BLaER1 (cell line): ENCODE measurements at regions not wholly inside any gene's neighbourhood (a gene's known extent, or its start where the extent isn't known, plus 50 kb on each side); places are given as distances from the start of the nearest gene placed in this dataset.
A peak's percentile ranks its signal among the peaks of the same experiment; 100 is the strongest.

Source experiments
- H3K27ac ChIP-seq: shearing (Covaris generic); formaldehyde crosslinking; 2 replicates; pipeline ENCODE4 v1.8.1; 2022
- H3K27me3 ChIP-seq: shearing (Covaris generic); formaldehyde crosslinking; 2 replicates; pipeline ENCODE4 v1.8.1; 2022
- H3K36me3 ChIP-seq: shearing (Covaris generic); formaldehyde crosslinking; 2 replicates; pipeline ENCODE4 v1.8.1; 2022
- H3K4me1 ChIP-seq: shearing (Covaris generic); formaldehyde crosslinking; 2 replicates; pipeline ENCODE4 v1.8.1; 2022
- H3K4me2 ChIP-seq: shearing (Covaris generic); formaldehyde crosslinking; 2 replicates; pipeline ENCODE4 v1.8.1; 2022
- H3K4me3 ChIP-seq: shearing (Covaris generic); formaldehyde crosslinking; 2 replicates; pipeline ENCODE4 v1.8.1; 2022
- H3K9ac ChIP-seq: shearing (Covaris generic); formaldehyde crosslinking; 2 replicates; pipeline ENCODE4 v1.8.1; 2022
- H3K9me3 ChIP-seq: shearing (Covaris generic); formaldehyde crosslinking; 2 replicates; pipeline ENCODE4 v1.8.1; 2022
- H4K20me1 ChIP-seq: shearing (Covaris generic); formaldehyde crosslinking; 2 replicates; pipeline ENCODE4 v1.8.1; 2022
- Cebpa-rat ChIP-seq: shearing (Covaris generic); IDR thresholded peaks from 2 replicates; pipeline ENCODE4 v1.8.1; 2022

DNA sequence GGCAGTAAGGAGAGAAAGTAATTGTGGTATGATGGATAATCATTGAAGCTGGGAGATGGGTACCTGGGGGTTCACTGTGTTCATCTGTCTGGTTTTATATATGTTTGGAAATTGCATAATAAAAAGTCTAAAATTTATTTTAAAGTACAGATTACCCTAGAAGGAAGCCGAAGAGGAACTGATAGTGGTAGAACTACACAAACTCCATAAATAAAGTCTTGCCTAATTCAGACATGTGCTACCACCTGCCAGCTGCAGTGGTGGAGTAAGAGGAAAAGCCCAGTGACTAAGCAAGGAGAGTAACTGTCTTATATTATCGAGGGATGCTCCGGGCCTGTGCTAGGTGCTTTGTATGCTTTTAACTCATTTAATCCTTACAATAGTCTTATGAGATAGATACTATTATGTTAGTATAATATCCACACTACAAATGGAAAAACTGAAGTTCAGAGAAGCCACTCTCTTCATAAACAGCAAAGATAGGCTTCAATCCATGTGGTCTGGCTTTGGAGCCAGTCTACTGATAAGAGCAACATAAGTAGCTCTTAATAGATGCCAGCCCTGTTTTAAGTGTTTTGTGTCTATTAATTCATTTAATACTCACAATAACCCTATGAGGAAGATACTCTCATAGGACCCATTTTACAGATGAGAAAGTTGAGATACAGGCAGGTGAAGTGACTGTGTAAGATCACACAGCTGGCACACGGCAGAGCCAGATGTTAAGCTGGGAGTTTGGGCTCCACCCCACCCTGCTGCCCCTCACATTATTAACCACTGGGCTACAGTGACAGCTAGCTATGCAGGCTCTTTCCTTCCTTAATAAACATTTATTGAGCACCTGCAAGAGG is 56.8 kb upstream of the HNRNPU start:
- TF ChIP-seq Cebpa-rat = peak; percentile 52; the same call in 1 of the 2 replicates
- Histone ChIP-seq H3K9ac (no peak overlapping the region), H3K27ac (no peak overlapping the region), H3K27me3 (peaks cover 31% of the 10 kb centered on the region), H3K4me1 (peaks cover 25% of the 10 kb centered on the region), H3K4me3 (no peak overlapping the region), H3K9me3 (no peaks in the 10 kb centered on the region), H3K36me3 (no peaks in the 10 kb centered on the region), H3K4me2 (peak overlapping the region; percentile 49), H4K20me1 (no peaks in the 10 kb centered on the region)

DNA sequence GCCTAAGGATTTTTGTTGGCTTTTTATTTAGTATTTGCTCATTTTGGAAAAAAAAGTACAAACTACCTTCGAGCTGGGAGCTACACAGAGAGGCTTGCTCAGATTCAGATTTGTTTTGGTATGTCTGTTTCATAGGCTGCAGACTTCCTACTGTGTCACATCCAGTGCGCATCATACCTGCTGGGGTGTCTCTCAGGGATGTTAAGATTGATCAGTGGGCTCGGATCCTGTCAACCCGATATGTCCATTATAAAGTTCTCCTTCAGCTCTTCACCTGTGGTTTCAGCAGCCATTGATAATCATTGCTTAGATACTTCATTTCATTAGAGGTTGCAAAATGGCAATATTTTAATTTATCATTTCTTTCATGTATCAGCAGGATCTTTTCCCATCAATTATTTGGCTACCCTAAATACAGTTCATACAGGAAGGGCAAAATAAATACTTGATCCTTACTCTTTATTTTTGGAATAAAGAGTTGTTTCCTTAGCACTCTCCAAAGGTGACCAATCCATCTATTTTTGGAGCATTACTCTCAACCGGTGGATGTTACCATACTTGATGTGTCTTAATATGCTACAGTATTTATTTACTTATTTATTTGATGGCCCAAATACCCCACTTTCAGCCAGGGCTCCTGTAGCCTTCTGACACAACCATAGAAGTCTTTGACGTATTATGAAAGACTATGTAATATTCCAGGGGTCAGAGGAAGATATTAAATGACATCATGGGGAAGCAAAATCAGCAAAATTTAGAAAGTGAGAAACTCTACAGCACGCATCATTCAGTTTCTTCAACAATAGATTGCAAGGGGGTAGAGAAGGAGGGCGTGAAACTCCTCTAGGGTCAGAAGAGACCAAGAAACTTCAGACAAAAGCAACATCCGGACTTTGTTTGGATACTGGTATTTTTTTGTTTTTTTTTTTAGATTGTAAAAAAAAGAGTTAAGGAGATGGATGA is 55.3 kb upstream of the HNRNPU start:
- peaks cover 20% of the 10 kb centered on the region for H3K4me1 ChIP-seq
- no peaks in the 10 kb centered on the region for H3K36me3 ChIP-seq
- H3K9me3 ChIP-seq = no peaks in the 10 kb centered on the region
- no peak overlapping the region for H3K27ac ChIP-seq
- H3K27me3 ChIP-seq = peaks cover 31% of the 10 kb centered on the region
- peak overlapping the region; percentile 88 for H3K4me2 ChIP-seq
- H3K4me3 ChIP-seq = peak overlapping the region; percentile 65
- no peak for TF ChIP-seq Cebpa-rat
- no peaks in the 10 kb centered on the region for H4K20me1 ChIP-seq
- H3K9ac ChIP-seq = no peak overlapping the region

DNA sequence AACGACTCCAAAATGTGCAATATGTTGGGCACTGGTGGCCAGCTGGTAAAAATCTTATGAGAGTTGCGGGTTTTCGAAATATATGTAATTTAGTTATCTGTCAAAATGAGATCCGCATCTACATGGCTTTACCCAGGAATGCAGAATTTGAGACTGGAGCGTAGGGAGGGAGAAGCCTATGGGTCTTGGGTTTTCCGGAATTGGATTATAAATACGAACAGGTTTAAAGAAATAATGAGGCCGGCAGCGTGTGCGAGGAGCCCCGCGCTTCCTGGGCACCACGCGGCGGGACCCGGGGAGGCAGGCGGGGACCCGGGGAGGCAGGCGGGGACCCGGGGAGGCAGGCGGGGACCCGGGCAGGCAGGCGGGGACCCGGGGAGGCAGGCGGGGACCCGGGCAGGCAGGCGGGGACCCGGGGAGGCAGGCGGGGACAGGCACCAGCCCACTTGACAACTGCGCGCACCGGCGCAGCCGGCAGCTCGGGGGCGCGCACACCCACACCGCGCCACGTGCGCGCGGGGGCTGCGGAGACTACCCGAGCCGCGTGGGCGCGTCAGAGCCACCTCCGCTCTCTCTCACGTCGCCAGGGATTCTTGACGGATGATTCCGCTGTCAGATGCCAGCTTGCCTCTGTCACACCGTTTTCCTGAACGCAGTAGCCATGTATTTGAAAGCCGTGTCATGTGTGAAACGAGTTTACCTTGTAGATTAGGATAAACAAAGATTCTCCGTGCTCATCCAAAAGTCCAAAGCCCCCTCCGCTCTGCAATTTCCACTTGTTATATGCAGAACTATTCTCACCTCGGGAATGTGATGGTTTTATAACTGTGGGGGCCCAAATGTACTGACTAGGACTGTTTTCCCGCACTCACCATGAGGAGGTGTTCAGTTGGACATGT is 54.3 kb upstream of the HNRNPU start:
- H3K4me1 ChIP-seq = peaks cover 20% of the 10 kb centered on the region
- H4K20me1 ChIP-seq = no peaks in the 10 kb centered on the region
- no peaks in the 10 kb centered on the region for H3K9me3 ChIP-seq
- peaks cover 31% of the 10 kb centered on the region for H3K27me3 ChIP-seq
- no peaks in the 10 kb centered on the region for H3K36me3 ChIP-seq
- no peak overlapping the region for H3K27ac ChIP-seq
- TF ChIP-seq Cebpa-rat = no peak
- peak overlapping the region; percentile 65 for H3K4me3 ChIP-seq
- H3K9ac ChIP-seq = peak overlapping the region; percentile 63
- peak overlapping the region; percentile 88 for H3K4me2 ChIP-seq

DNA sequence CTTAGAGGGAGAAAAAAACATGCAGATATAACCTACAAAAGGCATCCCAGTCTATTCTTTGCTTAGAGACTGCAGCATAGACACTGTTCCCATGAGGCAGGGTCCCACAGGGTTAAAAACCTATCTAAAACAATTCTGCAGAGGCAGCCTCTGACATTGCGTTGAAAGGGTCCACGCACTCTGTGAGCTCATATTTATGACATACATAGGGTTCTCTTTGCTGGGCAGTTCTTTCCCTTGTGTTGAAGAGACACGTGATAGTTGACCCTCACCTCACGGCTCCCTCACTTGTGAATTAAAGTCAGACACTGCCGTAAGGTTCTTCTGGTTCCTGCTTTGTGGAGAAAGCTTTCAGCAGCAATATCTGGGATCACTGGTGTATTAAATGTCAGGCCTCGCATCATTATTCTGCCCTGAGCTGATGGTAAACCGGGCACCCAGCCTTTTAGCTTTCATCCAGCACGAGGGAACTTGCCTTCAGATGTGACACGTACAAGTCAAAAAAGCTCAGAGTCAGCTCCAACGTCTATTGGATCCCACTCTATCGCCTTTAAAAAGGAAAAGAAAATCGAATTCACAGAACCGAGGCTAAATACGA is 52.8 kb upstream of the HNRNPU start:
- H3K4me3 ChIP-seq = no peak overlapping the region
- H3K27me3 ChIP-seq = peaks cover 31% of the 10 kb centered on the region
- no peak overlapping the region for H3K27ac ChIP-seq
- H3K4me2 ChIP-seq = no peak overlapping the region
- no peaks in the 10 kb centered on the region for H3K9me3 ChIP-seq
- no peaks in the 10 kb centered on the region for H4K20me1 ChIP-seq
- no peak overlapping the region for H3K9ac ChIP-seq
- no peaks in the 10 kb centered on the region for H3K36me3 ChIP-seq
- TF ChIP-seq Cebpa-rat = no peak
- H3K4me1 ChIP-seq = peaks cover 20% of the 10 kb centered on the region

DNA sequence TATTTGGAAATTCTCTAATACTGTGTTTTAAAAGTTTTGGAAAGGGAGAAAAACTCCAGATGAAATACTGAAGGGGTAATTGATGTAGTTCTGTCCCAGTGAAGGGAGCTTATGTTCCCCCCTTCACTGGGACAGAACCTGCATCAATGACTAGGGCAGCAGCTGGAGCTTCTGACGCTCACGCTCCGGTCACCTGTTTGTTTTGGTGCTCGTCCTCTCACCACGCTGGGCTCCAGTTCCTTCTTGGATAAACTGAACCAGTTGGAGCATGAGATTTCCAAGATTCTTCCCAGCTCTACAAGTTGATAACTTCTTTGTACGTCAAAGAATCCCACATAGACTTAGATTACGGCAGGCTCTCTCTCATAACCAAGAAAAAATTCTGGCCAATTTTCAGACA is 51.4 kb upstream of the HNRNPU start:
- no peak for TF ChIP-seq Cebpa-rat
- Histone ChIP-seq H3K36me3 (no peaks in the 10 kb centered on the region), H3K4me3 (no peak overlapping the region), H3K27ac (no peak overlapping the region), H4K20me1 (no peaks in the 10 kb centered on the region), H3K9me3 (no peaks in the 10 kb centered on the region), H3K9ac (no peak overlapping the region), H3K4me2 (no peak overlapping the region), H3K27me3 (peaks cover 31% of the 10 kb centered on the region), H3K4me1 (peaks cover 12% of the 10 kb centered on the region)

DNA sequence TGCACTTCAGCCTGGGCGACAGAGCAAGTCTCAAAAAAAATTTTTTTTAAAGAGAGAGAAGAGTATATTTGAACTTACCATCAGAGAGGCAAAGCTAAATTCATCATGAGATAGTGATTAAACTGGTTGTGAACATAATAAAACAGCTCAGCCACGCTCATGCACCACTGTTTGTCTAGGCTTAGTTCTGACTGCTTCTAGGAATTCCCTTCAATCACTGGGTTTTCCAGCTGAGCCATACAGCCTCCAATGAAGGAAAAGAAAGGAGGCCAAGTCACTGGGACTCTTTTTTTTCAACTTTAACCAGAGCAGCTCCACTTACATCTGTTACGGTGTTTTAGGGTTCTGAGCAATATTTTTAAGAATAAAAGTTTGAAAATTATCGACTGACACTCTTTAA is 50.4 kb upstream of the HNRNPU start:
- H3K9ac ChIP-seq = no peak overlapping the region
- no peaks in the 10 kb centered on the region for H3K36me3 ChIP-seq
- no peak overlapping the region for H3K4me2 ChIP-seq
- H3K9me3 ChIP-seq = no peaks in the 10 kb centered on the region
- no peak overlapping the region for H3K27ac ChIP-seq
- TF ChIP-seq Cebpa-rat = no peak
- H3K27me3 ChIP-seq = peaks cover 29% of the 10 kb centered on the region
- no peaks in the 10 kb centered on the region for H4K20me1 ChIP-seq
- H3K4me1 ChIP-seq = 0 out of 2 replicates have a peak, but pooled peaks cover 7% of the 10 kb centered on the region
- no peak overlapping the region for H3K4me3 ChIP-seq
